Lung (tissue), 11 donors: ENCODE measurements at regions not wholly inside any gene's neighbourhood (a gene's known extent, or its start where the extent isn't known, plus 50 kb on each side); places are given as distances from the start of the nearest gene placed in this dataset.

Experiments
- ATAC-seq: fragments of 200-7000 bp; cut with Tn5 transposase; one replicate; pipeline ENCODE4 v1.9.1; 2020; ENCODE audit warnings: moderate number of reproducible peaks; ENCODE audit not compliant: insufficient read depth, low FRiP score
- DNase-seq, 3 donors: peaks; one replicate each; pipeline ENCODE4 v3.0.0-alpha.2; 2013 to 2017
- H3K27ac ChIP-seq, 2 donors: one replicate each; pipeline ENCODE4 v1.5.1; 2013; ENCODE audit warnings: mild to moderate bottlenecking in 2 of 2, moderate library complexity in 2 of 2, control low read depth in 1 of 2, inconsistent platforms in 1 of 2, low read depth in 1 of 2, low read length in 1 of 2
- H3K27me3 ChIP-seq, 3 donors: one replicate each; pipeline ENCODE4 v1.5.1; 2013; ENCODE audit warnings: low read length in 2 of 3; ENCODE audit not compliant: control insufficient read depth in 3 of 3, insufficient read depth in 3 of 3
- H3K36me3 ChIP-seq, 4 donors: one replicate each; pipeline ENCODE4 v1.5.1; 2013; ENCODE audit warnings: low read length in 4 of 4, mild to moderate bottlenecking in 1 of 4, moderate library complexity in 1 of 4; ENCODE audit not compliant: control insufficient read depth in 4 of 4, insufficient read depth in 4 of 4
- H3K4me1 ChIP-seq, 5 donors: one replicate each; pipeline ENCODE4 v1.5.1; 2013; ENCODE audit warnings: low read length in 5 of 5, mild to moderate bottlenecking in 2 of 5, moderate library complexity in 1 of 5; ENCODE audit not compliant: control insufficient read depth in 5 of 5, insufficient read depth in 5 of 5
- H3K4me3 ChIP-seq: one replicate; pipeline ENCODE4 v1.5.1; 2013; ENCODE audit warnings: mild to moderate bottlenecking, control low read depth, moderate library complexity
- H3K9ac ChIP-seq, 2 donors: one replicate each; pipeline ENCODE4 v1.5.1; 2013; ENCODE audit warnings: low read length in 2 of 2, control low read depth in 1 of 2; ENCODE audit not compliant: insufficient read depth in 1 of 2
- H3K9me3 ChIP-seq, 4 donors: one replicate each; pipeline ENCODE4 v1.5.1; 2013; ENCODE audit warnings: low read length in 3 of 4, mild to moderate bottlenecking in 1 of 4, moderate library complexity in 1 of 4; ENCODE audit not compliant: control insufficient read depth in 4 of 4, insufficient read depth in 3 of 4
- WGBS, 2 donors: extraction: QIAGEN DNeasy Blood & Tissue Kit; methylation state at CpG; one replicate each; pipeline ENCODE4 v1.1.7; 2013; 5-methylcytosine and 5-hydroxymethylcytosine counted together
- TF ChIP-seq, protein P1 (sequence below): IDR thresholded peaks from 2 replicates; pipeline ENCODE4 v1.5.1; 2012; ENCODE audit warnings: mild to moderate bottlenecking; ENCODE audit errors: control extremely low read depth, extremely low read depth
- donor health status: control.
- donor health status: control.
- donor health status: Bipolar disorder and iron deficiency.
- donor health status: healthy.
- donor health status: DM: yes; HTN: yes; CAD: no.

DNA sequence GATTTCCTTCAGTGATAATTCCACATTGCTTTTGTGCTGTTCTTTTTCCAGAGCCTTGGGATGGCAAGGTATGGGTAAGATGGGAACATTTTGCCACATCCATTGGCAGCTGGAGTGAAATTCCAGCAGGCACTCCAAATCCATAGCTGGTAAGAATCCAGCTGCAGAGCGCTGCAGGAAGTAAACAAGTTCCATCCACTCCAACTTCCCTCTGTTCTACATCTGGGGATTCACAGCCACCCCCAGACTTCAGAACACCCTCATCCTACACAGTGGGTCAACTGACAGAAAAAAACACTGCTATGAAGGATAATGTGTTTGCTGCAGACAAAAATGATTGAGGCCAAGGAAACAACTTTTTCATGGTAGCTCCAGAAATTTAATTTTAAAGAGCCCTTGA lies 747.8 kb downstream of the MAFB start:
- no peak overlapping the region for H3K9ac ChIP-seq
- peaks cover 0 to 5% (median 0%) of the 10 kb centered on the region in 5 donors for H3K4me1 ChIP-seq
- TF ChIP-seq, protein P1, sequence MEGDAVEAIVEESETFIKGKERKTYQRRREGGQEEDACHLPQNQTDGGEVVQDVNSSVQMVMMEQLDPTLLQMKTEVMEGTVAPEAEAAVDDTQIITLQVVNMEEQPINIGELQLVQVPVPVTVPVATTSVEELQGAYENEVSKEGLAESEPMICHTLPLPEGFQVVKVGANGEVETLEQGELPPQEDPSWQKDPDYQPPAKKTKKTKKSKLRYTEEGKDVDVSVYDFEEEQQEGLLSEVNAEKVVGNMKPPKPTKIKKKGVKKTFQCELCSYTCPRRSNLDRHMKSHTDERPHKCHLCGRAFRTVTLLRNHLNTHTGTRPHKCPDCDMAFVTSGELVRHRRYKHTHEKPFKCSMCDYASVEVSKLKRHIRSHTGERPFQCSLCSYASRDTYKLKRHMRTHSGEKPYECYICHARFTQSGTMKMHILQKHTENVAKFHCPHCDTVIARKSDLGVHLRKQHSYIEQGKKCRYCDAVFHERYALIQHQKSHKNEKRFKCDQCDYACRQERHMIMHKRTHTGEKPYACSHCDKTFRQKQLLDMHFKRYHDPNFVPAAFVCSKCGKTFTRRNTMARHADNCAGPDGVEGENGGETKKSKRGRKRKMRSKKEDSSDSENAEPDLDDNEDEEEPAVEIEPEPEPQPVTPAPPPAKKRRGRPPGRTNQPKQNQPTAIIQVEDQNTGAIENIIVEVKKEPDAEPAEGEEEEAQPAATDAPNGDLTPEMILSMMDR, result no peak
- H3K4me3 ChIP-seq, result no peak overlapping the region
- H3K36me3 ChIP-seq, result no peaks in the 10 kb centered on the region
- no peak for ATAC-seq
- peak in 2 of 3 donors; percentile 19 to 50 for DNase-seq
- 44 to 59% methylated on average over 1 of the region's 1 CpG for WGBS, 2 donors
- H3K9me3 ChIP-seq, result no peaks in the 10 kb centered on the region
- no peaks in the 10 kb centered on the region for H3K27me3 ChIP-seq
- no peak overlapping the region for H3K27ac ChIP-seq

DNA sequence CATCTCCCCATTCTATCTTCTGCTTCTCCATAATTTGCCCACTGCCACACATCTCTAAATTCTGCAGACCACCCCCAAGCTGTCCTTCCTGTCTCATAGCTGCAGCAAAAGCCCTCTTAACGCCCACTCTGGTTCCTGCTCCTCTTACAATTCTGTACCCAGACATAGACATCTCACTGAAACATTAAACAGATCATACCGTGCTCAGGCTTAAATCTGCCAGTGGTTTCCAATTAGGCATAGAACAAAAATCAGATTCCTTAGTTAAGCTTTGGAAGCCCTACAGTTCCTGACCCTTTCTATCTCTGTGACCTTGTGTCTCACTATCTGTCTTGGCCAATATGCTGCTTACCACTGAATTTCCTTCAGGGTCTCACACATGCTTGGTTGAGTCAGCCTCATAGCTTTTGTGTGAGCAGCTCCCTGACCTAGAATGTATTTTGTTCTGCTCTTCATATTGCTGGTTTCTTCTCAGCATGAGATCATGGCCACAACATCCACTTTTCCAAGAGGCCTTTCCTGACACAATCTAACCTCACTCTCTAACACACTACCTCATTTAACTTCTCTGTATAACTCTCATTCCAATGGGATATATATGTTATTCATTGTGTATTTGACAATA lies 749.7 kb downstream of the MAFB start:
- no peak overlapping the region for H3K4me3 ChIP-seq
- H3K27me3 ChIP-seq, result no peaks in the 10 kb centered on the region
- DNase-seq (no peak), ATAC-seq (no peak)
- TF ChIP-seq, protein P1, result no peak
- no peak overlapping the region for H3K27ac ChIP-seq
- no peaks in the 10 kb centered on the region for H3K36me3 ChIP-seq
- peaks cover 0 to 5% (median 0%) of the 10 kb centered on the region in 5 donors for H3K4me1 ChIP-seq
- H3K9me3 ChIP-seq, result no peaks in the 10 kb centered on the region
- WGBS, 2 donors, result 83 to 87% methylated on average over 2 of the region's 2 CpGs
- H3K9ac ChIP-seq, result no peak overlapping the region

DNA sequence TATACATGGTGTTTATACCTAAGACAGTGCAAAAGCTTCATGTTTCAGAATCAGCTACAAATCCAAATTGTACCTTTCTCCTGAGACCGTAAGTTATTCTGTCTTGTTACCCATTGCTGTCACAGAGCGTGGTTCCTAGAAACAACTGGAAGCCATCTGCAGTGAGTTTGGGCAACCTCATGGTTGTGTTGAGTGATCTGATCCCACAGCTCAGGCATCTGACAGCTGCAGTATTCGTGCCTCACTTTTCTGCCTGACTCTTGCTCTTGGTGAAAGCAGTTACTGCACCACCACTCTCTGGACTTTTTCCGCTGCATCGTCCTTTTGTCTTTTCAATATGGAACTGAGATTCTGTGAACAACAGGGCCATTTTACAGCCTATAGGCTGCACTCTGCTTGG lies 752.6 kb downstream of the MAFB start:
- no peaks in the 10 kb centered on the region for H3K9me3 ChIP-seq
- H3K27ac ChIP-seq, result no peak overlapping the region
- DNase-seq, result no peak
- no peaks in the 10 kb centered on the region for H3K36me3 ChIP-seq
- H3K9ac ChIP-seq, result no peak overlapping the region
- no peak for ATAC-seq
- no peak overlapping the region for H3K4me3 ChIP-seq
- TF ChIP-seq, protein P1, result no peak
- no peaks in the 10 kb centered on the region for H3K27me3 ChIP-seq
- 72 to 77% methylated on average over 5 of the region's 5 CpGs for WGBS, 2 donors
- H3K4me1 ChIP-seq, result peaks cover 0 to 5% (median 0%) of the 10 kb centered on the region in 5 donors

DNA sequence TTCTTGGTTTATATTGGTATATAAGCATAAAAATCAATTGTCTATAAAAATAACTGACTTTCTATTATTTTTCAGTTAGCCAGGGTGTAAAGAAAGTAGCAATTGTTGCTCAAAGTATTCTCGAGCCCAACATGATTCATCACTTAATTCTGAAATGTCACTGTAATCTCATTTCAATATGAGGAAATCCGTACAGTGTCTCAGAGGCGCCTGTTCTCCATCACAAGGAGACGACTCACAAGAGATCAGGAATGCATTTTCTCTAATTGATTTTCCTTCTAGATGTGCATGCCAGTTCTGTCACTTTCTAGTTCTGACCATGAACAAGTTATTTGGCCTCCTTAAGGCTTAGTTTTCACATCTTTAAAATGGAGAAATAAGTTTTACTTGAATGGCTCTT lies 753.1 kb downstream of the MAFB start:
- Histone ChIP-seq H3K36me3 (no peaks in the 10 kb centered on the region), H3K4me1 (no peaks in the 10 kb centered on the region), H3K9ac (no peak overlapping the region), H3K9me3 (no peaks in the 10 kb centered on the region), H3K27ac (no peak overlapping the region), H3K27me3 (no peaks in the 10 kb centered on the region), H3K4me3 (no peak overlapping the region)
- TF ChIP-seq, protein P1, result no peak
- DNase-seq (no peak), ATAC-seq (no peak)
- WGBS, 2 donors, result 69 to 73% methylated on average over 4 of the region's 4 CpGs
